ENCODE measurements at regions not wholly inside any gene's neighbourhood (a gene's known extent, or its start where the extent isn't known, plus 50 kb on each side); places are given as distances from the start of the nearest gene placed in this dataset.

DNA sequence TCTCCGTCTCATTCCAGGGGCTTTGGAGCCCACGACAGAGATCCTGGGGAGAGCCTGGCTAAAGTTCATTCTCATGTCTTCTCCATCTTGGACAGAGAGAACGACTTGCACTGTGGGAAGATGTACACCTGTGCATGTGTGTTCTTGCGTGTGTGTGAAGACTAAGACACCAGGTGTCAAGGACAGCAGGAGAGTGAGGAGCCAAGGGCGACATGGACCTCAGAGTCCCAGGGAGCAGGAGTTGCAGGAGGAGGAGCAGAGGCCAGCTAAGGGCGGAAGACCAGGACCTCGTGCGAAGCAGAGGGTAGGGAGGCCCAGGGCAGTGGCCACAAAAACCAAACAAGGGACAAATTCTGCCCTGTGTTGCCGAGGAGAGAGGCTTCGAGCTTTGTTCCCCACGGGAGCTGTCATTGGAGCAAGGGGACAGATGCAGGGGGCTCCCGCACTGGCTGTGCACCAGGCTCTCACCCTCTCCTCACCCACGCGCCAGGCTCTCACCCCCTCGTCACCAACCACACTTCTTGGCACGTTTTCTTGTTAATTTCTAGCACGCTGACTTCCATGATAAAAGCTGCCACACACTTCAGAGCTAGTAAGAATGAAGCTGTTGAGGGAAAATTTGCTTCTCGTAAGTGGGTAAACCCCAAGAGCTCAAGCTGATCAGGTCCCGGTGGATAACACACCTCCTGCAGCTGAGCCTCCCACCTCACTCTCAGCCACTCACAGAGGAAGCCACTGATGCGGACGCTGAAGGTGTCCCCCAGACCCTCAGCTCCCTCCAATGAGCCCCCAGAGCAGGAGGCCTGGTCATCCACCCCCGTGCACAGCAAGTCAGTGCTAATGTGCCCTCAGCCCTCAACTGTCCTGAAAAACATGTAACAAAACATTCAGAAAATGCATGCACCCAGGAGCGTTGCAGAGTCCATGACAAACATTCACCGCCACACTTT lies 62.6 kb downstream of the DLL1 start:
- Histone ChIP-seq H4K20me1 (ENCODE audit: low read depth, low read length) (no peaks in the 10 kb centered on the region), H3K9me2 (replicated peaks; ENCODE audit: insufficient read depth, low read length) (no peaks in the 10 kb centered on the region), H3K27me3 (ENCODE audit: low read length) (no peaks in the 10 kb centered on the region), H3K4me2 (ENCODE audit: low read depth, low read length, poor library complexity, severe bottlenecking) (no peak overlapping the region), H3K4me3 (ENCODE audit: insufficient read depth, low read length, poor library complexity, severe bottlenecking) (no peak overlapping the region), H3F3A (ENCODE audit: insufficient read depth) (no peaks in the 10 kb centered on the region), H3K27ac (ENCODE audit: low read depth, low read length) (no peak overlapping the region), H3K9ac (ENCODE audit: low read length) (no peak overlapping the region), H2AFZ (ENCODE audit: low read depth, low read length, severe bottlenecking) (no peak overlapping the region), H3K36me3 (ENCODE audit: low read length) (no peaks in the 10 kb centered on the region), H3K9me3 (ENCODE audit: insufficient read depth, low read length) (no peaks in the 10 kb centered on the region), H3K79me2 (ENCODE audit: insufficient read depth, low read length) (no peaks in the 10 kb centered on the region)
- no peak for TF ChIP-seq EZH2phosphoT487 (conservative IDR thresholded peaks at IDR 0.05; ENCODE audit: low read length)
- TF ChIP-seq, protein P1, sequence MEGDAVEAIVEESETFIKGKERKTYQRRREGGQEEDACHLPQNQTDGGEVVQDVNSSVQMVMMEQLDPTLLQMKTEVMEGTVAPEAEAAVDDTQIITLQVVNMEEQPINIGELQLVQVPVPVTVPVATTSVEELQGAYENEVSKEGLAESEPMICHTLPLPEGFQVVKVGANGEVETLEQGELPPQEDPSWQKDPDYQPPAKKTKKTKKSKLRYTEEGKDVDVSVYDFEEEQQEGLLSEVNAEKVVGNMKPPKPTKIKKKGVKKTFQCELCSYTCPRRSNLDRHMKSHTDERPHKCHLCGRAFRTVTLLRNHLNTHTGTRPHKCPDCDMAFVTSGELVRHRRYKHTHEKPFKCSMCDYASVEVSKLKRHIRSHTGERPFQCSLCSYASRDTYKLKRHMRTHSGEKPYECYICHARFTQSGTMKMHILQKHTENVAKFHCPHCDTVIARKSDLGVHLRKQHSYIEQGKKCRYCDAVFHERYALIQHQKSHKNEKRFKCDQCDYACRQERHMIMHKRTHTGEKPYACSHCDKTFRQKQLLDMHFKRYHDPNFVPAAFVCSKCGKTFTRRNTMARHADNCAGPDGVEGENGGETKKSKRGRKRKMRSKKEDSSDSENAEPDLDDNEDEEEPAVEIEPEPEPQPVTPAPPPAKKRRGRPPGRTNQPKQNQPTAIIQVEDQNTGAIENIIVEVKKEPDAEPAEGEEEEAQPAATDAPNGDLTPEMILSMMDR (IDR thresholded peaks at IDR 0.05; ENCODE audit: insufficient read depth, low read length, poor library complexity, severe bottlenecking), result no peak

DNA sequence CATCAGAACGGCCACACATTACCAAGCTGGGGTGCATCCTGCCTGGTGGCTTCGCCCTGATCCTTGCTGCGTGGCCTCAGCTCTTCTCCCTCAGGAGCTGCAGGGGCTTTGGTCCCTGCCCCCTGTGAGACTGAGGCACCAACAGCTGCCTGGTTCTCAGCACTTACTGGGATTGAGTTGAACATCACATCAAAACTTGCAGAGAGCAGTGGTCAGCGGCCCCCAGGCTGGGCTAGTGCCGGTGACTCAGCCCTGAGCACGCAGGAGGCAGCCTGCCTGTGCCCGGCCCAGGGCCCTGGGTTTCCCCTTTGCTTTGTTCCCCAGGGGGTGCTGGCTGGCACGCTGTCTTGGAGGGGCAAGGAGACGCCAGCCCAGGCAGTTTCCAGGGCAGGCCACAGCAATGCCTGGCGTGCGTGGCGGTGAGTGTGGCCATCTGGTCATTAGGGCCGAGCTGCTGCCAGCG lies 63.3 kb downstream of the DLL1 start:
- Histone ChIP-seq H3K36me3 (ENCODE audit: low read length) (no peaks in the 10 kb centered on the region), H3K79me2 (ENCODE audit: insufficient read depth, low read length) (no peaks in the 10 kb centered on the region), H3K9me3 (ENCODE audit: insufficient read depth, low read length) (no peaks in the 10 kb centered on the region), H3K9me2 (replicated peaks; ENCODE audit: insufficient read depth, low read length) (no peaks in the 10 kb centered on the region), H4K20me1 (ENCODE audit: low read depth, low read length) (no peaks in the 10 kb centered on the region), H3K9ac (ENCODE audit: low read length) (no peak overlapping the region), H3K4me3 (ENCODE audit: insufficient read depth, low read length, poor library complexity, severe bottlenecking) (no peak overlapping the region), H3K27me3 (ENCODE audit: low read length) (no peaks in the 10 kb centered on the region), H3F3A (ENCODE audit: insufficient read depth) (no peaks in the 10 kb centered on the region), H3K27ac (ENCODE audit: low read depth, low read length) (no peak overlapping the region), H3K4me2 (ENCODE audit: low read depth, low read length, poor library complexity, severe bottlenecking) (no peak overlapping the region), H2AFZ (ENCODE audit: low read depth, low read length, severe bottlenecking) (no peak overlapping the region)
- TF ChIP-seq, protein P1 (IDR thresholded peaks at IDR 0.05; ENCODE audit: insufficient read depth, low read length, poor library complexity, severe bottlenecking), result no peak
- no peak for TF ChIP-seq EZH2phosphoT487 (conservative IDR thresholded peaks at IDR 0.05; ENCODE audit: low read length)

DNA sequence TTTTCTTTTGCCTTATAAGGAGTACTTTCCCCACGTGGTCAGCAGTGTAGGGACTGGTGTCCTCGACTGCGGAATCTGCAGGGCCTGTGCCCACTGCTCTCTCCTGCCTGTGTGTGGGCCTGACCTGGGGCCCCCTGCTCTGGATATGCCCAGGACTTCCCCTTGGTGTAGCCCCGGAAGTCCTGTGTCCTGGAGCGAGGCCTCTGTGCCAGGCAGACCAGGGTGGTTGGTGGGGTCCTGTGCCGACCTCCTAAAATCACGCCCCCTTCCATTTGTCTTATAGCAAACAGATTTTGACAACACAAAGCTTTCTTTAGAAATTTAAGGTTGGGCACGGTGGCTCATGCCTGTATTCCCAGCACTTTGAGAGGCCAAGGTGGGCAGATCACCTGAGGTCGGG lies 64.2 kb downstream of the DLL1 start:
- H3K27ac ChIP-seq (ENCODE audit: low read depth, low read length), result no peak overlapping the region

More for the DNA sequence above, 64.2 kb downstream of the DLL1 start:
- Histone ChIP-seq H2AFZ (ENCODE audit: low read depth, low read length, severe bottlenecking) (no peak overlapping the region), H4K20me1 (ENCODE audit: low read depth, low read length) (no peaks in the 10 kb centered on the region), H3K9me2 (replicated peaks; ENCODE audit: insufficient read depth, low read length) (no peaks in the 10 kb centered on the region), H3F3A (ENCODE audit: insufficient read depth) (no peaks in the 10 kb centered on the region), H3K79me2 (ENCODE audit: insufficient read depth, low read length) (no peaks in the 10 kb centered on the region), H3K4me2 (ENCODE audit: low read depth, low read length, poor library complexity, severe bottlenecking) (no peak overlapping the region), H3K27me3 (ENCODE audit: low read length) (no peaks in the 10 kb centered on the region), H3K9ac (ENCODE audit: low read length) (no peak overlapping the region), H3K36me3 (ENCODE audit: low read length) (no peaks in the 10 kb centered on the region), H3K9me3 (ENCODE audit: insufficient read depth, low read length) (no peaks in the 10 kb centered on the region), H3K4me3 (ENCODE audit: insufficient read depth, low read length, poor library complexity, severe bottlenecking) (no peak overlapping the region)
- no peak for TF ChIP-seq EZH2phosphoT487 (conservative IDR thresholded peaks at IDR 0.05; ENCODE audit: low read length)
- TF ChIP-seq, protein P1 (IDR thresholded peaks at IDR 0.05; ENCODE audit: insufficient read depth, low read length, poor library complexity, severe bottlenecking), result no peak

Measured in SU-DHL-6 (cell line).